Muscle layer of colon (tissue), 2 donors: ENCODE measurements at regions not wholly inside any gene's neighbourhood (a gene's known extent, or its start where the extent isn't known, plus 50 kb on each side); places are given as distances from the start of the nearest gene placed in this dataset.

ENCODE experiments used
- H3K27ac ChIP-seq: one replicate; pipeline ENCODE4 v1.7.0; 2013; ENCODE audit warnings: low read depth, mild to moderate bottlenecking, low read length, moderate library complexity
- H3K27me3 ChIP-seq, 2 donors: one replicate each; pipeline ENCODE4 v1.7.0; 2013; ENCODE audit warnings: low read length in 2 of 2, mild to moderate bottlenecking in 2 of 2; ENCODE audit not compliant: insufficient read depth in 2 of 2, control insufficient read depth in 1 of 2
- H3K36me3 ChIP-seq: one replicate; pipeline ENCODE4 v1.7.0; 2013; ENCODE audit warnings: mild to moderate bottlenecking, low read length; ENCODE audit not compliant: insufficient read depth
- H3K4me1 ChIP-seq: one replicate; pipeline ENCODE4 v1.7.0; 2013; ENCODE audit warnings: mild to moderate bottlenecking, low read length; ENCODE audit not compliant: insufficient read depth
- H3K4me3 ChIP-seq, 2 donors: one replicate each; pipeline ENCODE4 v1.7.0; 2013; ENCODE audit warnings: low read length in 2 of 2, low read depth in 1 of 2, mild to moderate bottlenecking in 1 of 2, moderate library complexity in 1 of 2
- H3K9ac ChIP-seq: one replicate; pipeline ENCODE4 v1.7.0; 2013; ENCODE audit warnings: low read length
- H3K9me3 ChIP-seq: one replicate; pipeline ENCODE4 v1.7.0; 2013; ENCODE audit warnings: mild to moderate bottlenecking, low read length
- donor health status: abdominal sarcoma.
- donor health status: Adenocarcinoma of cecum.

- no peak overlapping the region for H3K4me3 ChIP-seq
- no peaks in the 10 kb centered on the region for H3K36me3 ChIP-seq
- no peak overlapping the region for H3K9ac ChIP-seq
- no peak overlapping the region for H3K27ac ChIP-seq
- H3K27me3 ChIP-seq: no peaks in the 10 kb centered on the region
- H3K4me1 ChIP-seq: peaks cover 9% of the 10 kb centered on the region
- H3K9me3 ChIP-seq: no peaks in the 10 kb centered on the region
Measured at GRCh38 chr9:119861842-119862241, 492.6 kb upstream of the BRINP1 start.

GRCh38 chr9:119859128-119859527 is 489.9 kb upstream of the BRINP1 start:
- H3K9ac ChIP-seq: no peak overlapping the region
- H3K27me3 ChIP-seq: no peaks in the 10 kb centered on the region

DNA sequence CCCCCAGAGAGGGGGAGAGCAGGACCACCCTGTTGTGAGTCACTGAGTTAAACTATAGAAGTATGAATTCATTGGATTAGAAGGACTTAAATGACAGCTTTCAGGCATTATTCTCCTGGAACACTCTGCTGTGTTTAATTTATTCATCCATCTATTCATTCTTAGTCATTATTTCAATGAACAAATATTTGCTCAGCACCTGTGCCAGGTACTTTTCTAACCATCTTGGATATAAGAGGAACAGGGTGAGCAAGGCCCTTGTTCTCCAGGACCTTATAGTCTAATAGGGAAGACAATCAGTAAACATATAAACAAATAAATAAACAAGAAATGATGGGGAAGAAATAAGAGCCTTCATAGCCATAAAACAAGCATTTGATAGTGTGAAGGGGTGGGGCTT is 483.9 kb upstream of the BRINP1 start:
- Histone ChIP-seq H3K27me3 (no peaks in the 10 kb centered on the region), H3K9me3 (no peaks in the 10 kb centered on the region), H3K36me3 (no peaks in the 10 kb centered on the region), H3K27ac (no peak overlapping the region), H3K4me3 (no peak overlapping the region), H3K4me1 (peaks cover 7% of the 10 kb centered on the region), H3K9ac (no peak overlapping the region)

More at GRCh38 chr9:119859128-119859527, 489.9 kb upstream of the BRINP1 start:
- Histone ChIP-seq H3K4me1 (peaks cover 9% of the 10 kb centered on the region), H3K9me3 (no peaks in the 10 kb centered on the region), H3K36me3 (no peaks in the 10 kb centered on the region), H3K27ac (no peak overlapping the region), H3K4me3 (no peak overlapping the region)

DNA sequence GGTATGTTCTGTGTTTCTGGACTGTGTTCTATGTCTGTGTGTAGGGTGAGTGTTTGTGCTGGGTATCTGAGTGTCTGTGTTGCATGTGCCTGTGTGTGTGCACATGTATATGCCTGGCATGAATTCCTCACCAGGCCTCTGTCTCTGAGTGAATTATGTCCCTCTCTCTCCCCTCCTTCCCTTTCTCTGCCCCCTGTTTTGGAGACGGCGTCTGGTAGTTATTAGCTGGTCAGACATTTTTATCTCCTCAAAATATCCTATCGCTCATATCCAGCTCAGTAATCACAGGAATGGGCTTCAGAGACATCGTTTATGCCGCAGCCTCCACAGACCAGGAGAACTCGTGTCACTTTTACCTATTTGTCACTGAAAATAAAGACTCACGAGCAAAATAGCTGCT is 483.2 kb upstream of the BRINP1 start:
- peaks cover 7% of the 10 kb centered on the region for H3K4me1 ChIP-seq
- H3K9me3 ChIP-seq: no peaks in the 10 kb centered on the region
- no peak overlapping the region for H3K9ac ChIP-seq
- H3K27me3 ChIP-seq: no peaks in the 10 kb centered on the region
- H3K36me3 ChIP-seq: no peaks in the 10 kb centered on the region
- no peak overlapping the region for H3K4me3 ChIP-seq
- H3K27ac ChIP-seq: no peak overlapping the region

DNA sequence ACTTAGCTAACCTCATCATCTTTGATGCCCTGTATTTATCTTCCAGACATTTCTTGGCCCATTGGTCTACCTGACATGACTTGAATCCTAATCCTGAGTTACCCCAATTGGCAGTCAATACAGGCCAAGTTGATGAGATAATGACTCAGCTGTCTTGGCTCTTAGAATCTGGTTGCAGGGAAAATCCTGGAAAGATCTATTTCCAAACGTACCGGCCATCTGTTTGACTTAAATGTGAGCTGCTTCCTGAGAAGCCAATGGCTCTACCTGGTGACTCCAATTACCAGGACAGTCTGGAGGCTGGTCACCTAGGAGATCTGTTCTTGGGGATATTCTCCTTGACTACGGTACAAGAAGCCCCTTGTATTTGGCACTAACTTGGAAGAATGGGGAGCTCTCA is 475.2 kb upstream of the BRINP1 start:
- H3K36me3 ChIP-seq: no peaks in the 10 kb centered on the region
- no peak overlapping the region for H3K9ac ChIP-seq
- H3K9me3 ChIP-seq: no peaks in the 10 kb centered on the region
- no peak overlapping the region for H3K4me3 ChIP-seq
- H3K27ac ChIP-seq: no peak overlapping the region
- H3K27me3 ChIP-seq: no peaks in the 10 kb centered on the region
- H3K4me1 ChIP-seq: no peaks in the 10 kb centered on the region

GRCh38 chr9:119841016-119841415 is 471.8 kb upstream of the BRINP1 start:
- Histone ChIP-seq H3K4me1 (no peaks in the 10 kb centered on the region), H3K27ac (no peak overlapping the region), H3K27me3 (no peaks in the 10 kb centered on the region), H3K9me3 (no peaks in the 10 kb centered on the region), H3K36me3 (no peaks in the 10 kb centered on the region), H3K4me3 (no peak overlapping the region), H3K9ac (no peak overlapping the region)

GRCh38 chr9:119839888-119840287 is 470.7 kb upstream of the BRINP1 start:
- Histone ChIP-seq H3K9ac (no peak overlapping the region), H3K4me3 (no peak overlapping the region), H3K27me3 (no peaks in the 10 kb centered on the region), H3K36me3 (no peaks in the 10 kb centered on the region), H3K27ac (no peak overlapping the region), H3K9me3 (no peaks in the 10 kb centered on the region), H3K4me1 (no peaks in the 10 kb centered on the region)

DNA sequence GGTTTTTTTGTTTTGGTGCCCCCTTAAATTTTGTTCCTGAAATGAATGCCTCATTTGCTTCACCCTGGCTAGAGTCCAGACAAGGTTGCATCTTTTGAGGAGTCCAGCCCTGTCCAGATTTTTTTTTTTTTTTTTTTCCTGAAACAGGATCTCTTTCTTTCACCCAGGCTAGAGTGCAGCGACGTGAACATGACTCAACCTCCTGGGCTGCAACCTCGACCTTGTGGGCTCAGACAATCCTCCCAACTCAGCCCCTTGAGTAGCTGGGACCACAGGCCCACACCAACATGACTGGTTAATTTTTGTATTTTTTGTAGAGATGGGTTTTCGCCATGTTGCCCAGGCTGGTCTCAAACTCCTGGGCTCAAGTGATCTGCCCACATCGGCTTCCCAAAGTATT is 469.0 kb upstream of the BRINP1 start:
- Histone ChIP-seq H3K9me3 (no peaks in the 10 kb centered on the region), H3K4me3 (no peak overlapping the region), H3K36me3 (no peaks in the 10 kb centered on the region), H3K4me1 (no peaks in the 10 kb centered on the region), H3K9ac (no peak overlapping the region), H3K27me3 (no peaks in the 10 kb centered on the region), H3K27ac (no peak overlapping the region)

DNA sequence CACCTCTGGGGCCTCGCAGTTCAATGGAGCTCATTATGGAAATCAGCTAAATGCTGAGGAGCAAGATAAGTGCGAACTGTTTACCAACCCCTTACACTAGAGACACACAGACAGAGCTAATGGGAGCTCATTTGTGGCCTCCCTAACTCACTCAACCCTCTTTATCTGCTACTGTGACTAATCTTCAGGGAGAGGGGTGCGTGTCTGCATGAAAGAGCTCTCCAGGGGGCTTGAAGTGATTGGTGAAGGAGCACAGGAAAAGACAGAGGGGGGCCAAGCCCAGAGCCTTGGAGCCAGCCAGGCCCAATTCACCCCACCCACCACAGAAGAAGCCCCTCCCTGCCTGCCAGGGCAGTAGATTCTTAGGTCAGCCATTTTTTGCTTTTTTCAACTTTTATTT is 466.8 kb upstream of the BRINP1 start:
- Histone ChIP-seq H3K9ac (no peak overlapping the region), H3K4me3 (no peak overlapping the region), H3K27ac (no peak overlapping the region), H3K9me3 (no peaks in the 10 kb centered on the region), H3K27me3 (no peaks in the 10 kb centered on the region), H3K36me3 (no peaks in the 10 kb centered on the region), H3K4me1 (no peaks in the 10 kb centered on the region)

GRCh38 chr9:119834064-119834620 is 464.9 kb upstream of the BRINP1 start:
- Histone ChIP-seq H3K9ac (no peak overlapping the region), H3K36me3 (no peaks in the 10 kb centered on the region), H3K4me3 (no peak overlapping the region), H3K27me3 (no peaks in the 10 kb centered on the region), H3K9me3 (no peaks in the 10 kb centered on the region), H3K27ac (no peak overlapping the region), H3K4me1 (no peaks in the 10 kb centered on the region)

- no peak overlapping the region for H3K9ac ChIP-seq
- H3K27ac ChIP-seq: no peak overlapping the region
- H3K4me1 ChIP-seq: no peaks in the 10 kb centered on the region
- no peaks in the 10 kb centered on the region for H3K9me3 ChIP-seq
- H3K36me3 ChIP-seq: no peaks in the 10 kb centered on the region
- no peak overlapping the region for H3K4me3 ChIP-seq
- H3K27me3 ChIP-seq: no peaks in the 10 kb centered on the region
Measured at GRCh38 chr9:119831309-119831708, 462.1 kb upstream of the BRINP1 start.

GRCh38 chr9:119829748-119830147 is 460.5 kb upstream of the BRINP1 start:
- H3K9me3 ChIP-seq: no peaks in the 10 kb centered on the region
- H3K4me3 ChIP-seq: no peak overlapping the region

More at GRCh38 chr9:119829748-119830147, 460.5 kb upstream of the BRINP1 start:
- H3K4me1 ChIP-seq: no peaks in the 10 kb centered on the region
- no peak overlapping the region for H3K9ac ChIP-seq
- no peaks in the 10 kb centered on the region for H3K36me3 ChIP-seq
- H3K27me3 ChIP-seq: no peaks in the 10 kb centered on the region
- H3K27ac ChIP-seq: no peak overlapping the region
